Activated naive CD4-positive, alpha-beta T cell treated with Interleukin-2 at 50 U/mL for 16 hours (primary cell): ENCODE measurements at regions not wholly inside any gene's neighbourhood (a gene's known extent, or its start where the extent isn't known, plus 50 kb on each side); places are given as distances from the start of the nearest gene placed in this dataset.

Source experiments
- DNase-seq: peaks from one replicate; pipeline ENCODE4 v3.0.0-alpha.2; 2020

DNA sequence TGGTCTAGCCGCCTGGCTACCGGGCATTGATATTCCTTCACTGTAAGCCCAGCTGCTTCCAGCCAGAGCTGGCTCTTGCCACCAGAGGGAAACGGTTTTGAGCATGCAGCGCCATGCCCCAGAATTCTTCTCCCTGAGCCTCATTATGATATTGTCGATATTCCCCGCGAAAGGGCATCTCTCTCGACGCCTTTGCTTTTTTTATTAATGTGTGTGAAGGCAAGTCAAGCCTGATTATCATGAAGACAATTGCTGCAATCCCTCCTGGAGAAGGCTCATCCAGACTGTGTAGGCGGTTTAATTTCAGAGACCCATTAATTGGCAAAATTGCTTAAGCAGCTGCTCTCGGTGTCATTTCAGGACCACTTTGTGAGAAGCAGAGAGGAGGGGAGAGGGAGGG lies 321.2 kb upstream of the TLE3 start:
- no peak for DNase-seq

GRCh38 chr15:70417535-70417934 lies 319.8 kb upstream of the TLE3 start:
- DNase-seq, result no peak

DNA sequence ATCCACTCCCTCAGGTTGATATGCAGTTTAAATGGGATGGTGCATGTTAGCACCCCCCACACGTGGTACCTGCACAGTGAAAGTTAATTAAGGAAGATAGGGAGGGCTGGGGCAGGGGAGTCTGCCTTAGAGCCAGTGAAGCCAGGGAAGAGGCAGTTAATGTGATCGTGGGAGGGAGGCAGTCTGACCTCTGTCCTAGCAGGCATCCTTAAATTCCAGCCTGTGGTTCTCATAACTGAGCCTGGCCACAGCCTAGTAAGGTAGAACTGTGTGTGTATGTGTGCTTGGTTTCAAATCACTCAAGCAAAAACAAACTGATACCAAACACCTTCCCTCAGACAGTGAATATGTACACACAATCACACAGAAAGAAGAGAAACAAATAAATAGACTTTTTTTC lies 319.1 kb upstream of the TLE3 start:
- DNase-seq, result no peak

GRCh38 chr15:70415398-70415797 lies 317.7 kb upstream of the TLE3 start:
- no peak for DNase-seq

DNA sequence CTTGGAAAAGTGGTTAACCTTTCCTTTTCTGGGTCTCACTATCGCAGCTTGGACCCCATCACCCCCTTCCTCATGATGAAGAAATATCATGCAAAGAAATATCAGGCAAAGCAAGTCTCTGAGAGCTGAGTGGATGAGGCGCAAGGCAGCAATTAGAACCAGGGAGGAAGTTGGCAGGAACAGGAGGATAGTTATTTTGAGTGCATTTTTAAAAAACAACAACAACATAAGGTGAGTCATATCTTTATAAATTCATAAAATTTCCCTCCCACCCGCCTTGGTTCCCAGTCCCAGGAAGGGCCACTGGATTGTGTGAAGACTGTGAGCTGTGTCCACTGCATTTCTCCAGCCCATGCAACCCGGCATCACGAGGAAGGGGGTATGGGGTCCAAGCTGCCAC lies 316.9 kb upstream of the TLE3 start:
- DNase-seq, result no peak

DNA sequence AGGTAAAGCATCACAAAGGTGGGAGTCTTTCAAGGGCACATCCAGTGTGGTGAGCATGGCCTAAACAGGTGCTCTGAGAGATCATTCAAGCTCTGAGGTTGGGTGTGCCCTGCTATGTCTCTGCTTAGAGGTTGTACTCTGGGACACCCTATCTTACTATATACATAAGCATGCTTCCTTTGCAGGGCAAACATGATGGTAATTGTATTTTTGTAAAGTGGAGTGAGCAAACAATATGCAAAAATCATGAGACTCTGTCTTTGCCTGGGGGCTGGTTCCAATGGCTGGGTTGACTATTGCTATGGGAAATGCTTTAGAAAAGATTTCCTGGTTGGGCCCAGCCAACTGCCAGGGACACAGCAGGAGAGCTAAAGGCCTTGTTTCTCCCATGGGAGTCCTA lies 315.1 kb upstream of the TLE3 start:
- no peak for DNase-seq

DNA sequence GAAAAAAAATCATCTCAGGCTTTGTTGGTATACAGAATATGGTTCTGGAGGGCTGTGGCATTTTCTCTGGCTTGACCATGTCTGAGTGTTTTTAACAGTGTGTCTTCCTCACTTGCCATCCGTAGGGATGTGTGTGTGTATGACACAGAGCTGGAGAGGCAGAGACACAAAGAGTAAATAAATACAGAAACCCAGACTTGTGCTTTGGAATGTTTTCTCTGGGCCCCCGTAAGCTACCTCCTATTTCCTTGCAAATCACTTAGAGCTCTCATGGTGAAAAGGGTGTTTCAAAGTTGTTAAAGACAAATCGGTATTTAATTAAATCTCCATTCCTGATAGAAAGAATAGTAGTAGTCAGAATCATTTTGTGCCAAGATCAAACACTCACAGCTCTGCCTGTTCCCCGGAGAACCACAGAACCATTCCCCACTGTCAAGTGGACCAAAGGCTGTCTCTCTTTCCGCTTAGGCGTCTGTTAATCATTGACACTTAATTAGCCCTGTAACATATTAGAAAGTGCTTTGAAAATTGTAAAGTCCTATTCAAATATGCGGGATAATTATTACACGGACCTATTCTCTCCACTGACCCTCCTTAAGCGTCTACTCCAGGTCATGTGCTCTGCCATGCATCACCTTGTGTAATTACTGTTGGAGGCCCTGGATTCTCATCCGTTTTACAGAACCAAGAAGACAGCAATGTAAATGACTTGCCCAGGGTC lies 313.6 kb upstream of the TLE3 start:
- no peak for DNase-seq

DNA sequence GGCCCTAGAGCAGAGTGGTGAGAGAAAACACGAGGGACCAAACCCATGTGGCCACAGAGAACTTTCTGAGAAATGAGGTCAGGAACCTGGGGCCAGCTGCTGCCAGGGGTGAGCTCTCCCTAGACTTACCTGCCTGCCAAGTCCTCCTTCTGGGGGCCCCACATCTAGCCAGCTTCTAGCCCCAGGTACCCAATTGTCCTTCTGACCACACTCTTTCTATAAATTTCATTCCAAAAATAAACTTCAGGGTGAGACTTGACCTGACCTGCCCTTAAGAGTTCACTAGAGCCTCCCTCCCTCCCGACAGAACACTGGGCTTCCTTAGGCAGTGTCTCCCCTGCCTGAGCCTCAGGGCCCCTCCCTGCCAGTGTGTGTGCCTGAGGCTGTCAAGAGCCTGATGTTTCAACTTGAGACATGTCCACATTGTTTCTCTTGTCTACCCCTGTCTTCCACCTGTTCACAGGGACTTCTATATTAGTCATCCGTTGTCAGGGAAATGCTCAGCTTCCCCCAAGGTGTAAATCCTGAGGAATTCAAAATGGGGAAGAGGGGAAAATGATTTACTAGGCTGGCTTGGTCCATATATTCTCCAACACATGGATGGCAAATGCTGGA lies 312.8 kb upstream of the TLE3 start:
- DNase-seq, result no peak

DNA sequence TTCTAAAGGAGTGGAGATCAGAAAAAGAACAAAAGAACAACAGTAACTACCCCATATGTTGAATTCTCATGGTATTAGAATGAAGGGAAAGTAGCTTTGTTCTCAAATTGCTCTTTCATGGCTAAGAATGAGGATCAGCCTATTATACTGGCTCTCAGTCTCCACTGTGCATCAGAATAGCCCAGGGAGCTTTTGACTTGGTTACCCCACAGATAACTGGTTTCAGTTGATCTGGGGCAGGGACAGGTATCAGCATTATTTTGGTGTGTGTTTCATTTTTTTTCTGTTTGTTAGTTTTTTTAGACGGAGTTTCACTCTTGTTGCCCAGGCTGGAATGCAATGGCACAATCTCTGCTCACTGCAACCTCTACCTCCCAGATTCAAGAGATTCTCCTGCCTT lies 311.7 kb upstream of the TLE3 start:
- DNase-seq, result no peak

GRCh38 chr15:70407955-70408354 lies 310.2 kb upstream of the TLE3 start:
- no peak for DNase-seq

- DNase-seq, result no peak
Measured at GRCh38 chr15:70407336-70407670, 309.6 kb upstream of the TLE3 start.

GRCh38 chr15:70406617-70407335 lies 309.1 kb upstream of the TLE3 start:
- DNase-seq, result no peak

DNA sequence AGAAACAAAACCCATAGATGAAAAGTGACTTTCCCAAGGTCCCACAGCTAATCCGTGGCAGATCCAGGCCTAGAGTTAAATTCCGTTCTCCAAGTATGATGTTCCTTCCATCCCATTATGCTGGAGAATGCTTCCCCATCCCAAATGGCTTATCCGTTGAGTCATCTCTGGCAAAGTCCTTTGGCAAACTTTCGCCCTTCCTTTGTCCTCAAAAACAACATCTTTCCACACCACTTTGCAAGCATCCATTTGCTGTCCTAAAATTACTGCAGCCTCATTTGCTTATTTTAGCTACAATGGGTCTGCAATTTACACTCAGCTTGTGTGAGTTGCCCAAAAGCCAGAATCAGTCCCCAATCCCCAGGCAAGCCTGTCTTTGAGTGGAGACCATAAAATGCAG lies 304.0 kb upstream of the TLE3 start:
- DNase-seq, result no peak

- DNase-seq, result no peak
Measured at GRCh38 chr15:70400766-70401541, 303.2 kb upstream of the TLE3 start.

DNA sequence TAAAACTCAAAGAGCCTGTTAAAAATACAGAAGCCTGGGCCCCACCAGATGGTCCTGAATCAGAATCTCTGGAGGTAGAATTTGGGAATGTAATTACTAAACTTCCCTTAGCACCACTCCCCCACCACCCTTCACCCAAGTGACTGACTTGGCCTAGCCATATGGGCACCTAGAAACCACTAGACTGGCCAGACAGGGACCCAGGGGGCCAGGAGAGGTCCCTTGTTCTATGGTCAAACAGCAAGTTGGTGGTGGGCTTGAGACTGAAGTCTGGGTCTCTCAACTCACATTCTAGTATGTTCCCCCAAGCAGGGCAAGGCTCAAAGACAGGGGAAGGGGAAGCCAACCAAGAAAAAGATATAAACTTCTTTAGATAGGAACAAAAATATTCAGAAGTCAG lies 301.5 kb upstream of the TLE3 start:
- DNase-seq, result no peak

DNA sequence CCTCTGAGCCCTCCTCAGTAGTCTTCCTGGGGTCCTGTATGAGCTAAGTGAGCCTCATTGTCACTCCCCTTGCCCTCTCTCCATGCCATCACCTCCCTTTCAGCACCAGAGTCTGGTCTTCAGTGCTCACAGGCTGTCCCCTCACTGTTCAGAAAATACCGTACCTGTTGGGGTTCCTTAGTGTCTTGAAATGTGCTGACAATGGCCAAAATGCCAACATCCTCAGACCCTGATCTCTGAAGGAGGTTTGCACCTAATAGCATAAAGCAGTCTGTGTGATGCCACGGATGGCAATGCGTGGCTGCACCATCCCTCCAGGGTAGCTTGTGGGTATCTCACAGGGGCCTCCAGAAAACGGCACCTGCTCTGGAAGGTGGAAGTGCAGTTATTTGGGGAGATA lies 301.0 kb upstream of the TLE3 start:
- no peak for DNase-seq

GRCh38 chr15:70396807-70397206 lies 299.1 kb upstream of the TLE3 start:
- no peak for DNase-seq

DNA sequence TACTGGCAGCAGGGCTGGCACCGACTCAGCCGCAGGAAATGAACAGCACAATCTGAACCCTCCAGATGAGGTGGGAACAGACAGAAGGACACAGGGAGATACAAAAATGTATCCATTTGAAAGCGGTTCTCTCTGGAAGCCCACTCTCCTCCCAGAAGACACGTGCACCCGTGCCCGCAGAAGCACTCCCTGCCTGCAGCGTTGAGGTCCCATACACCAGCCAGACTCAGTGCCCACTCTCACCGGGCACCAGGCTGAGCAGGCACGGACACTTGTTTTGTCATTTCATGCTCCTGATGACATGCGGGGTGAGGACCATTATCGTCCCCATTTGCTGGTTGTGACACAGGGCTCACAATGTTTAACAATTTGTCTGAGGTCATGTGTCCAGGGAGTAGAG lies 297.4 kb upstream of the TLE3 start:
- no peak for DNase-seq

DNA sequence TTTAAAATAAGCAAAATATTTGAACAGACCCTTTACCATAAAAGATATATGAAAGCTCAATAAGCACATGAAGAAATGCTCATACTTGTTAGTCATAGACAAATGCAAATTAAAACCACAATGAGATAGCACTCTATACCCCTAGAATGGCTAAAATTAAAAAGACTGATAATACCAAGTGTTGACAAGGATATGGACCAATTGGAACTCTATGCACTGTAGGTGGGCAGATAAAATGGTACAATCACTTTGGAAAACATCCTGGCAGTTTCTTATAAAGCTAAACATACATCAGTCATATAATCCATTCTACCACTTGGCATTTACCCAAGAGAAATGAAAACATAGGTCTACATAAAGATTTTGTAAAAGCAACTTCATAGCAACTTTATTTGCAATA lies 293.0 kb upstream of the TLE3 start:
- DNase-seq, result no peak

GRCh38 chr15:70387993-70388392 lies 290.3 kb upstream of the TLE3 start:
- DNase-seq, result no peak

DNA sequence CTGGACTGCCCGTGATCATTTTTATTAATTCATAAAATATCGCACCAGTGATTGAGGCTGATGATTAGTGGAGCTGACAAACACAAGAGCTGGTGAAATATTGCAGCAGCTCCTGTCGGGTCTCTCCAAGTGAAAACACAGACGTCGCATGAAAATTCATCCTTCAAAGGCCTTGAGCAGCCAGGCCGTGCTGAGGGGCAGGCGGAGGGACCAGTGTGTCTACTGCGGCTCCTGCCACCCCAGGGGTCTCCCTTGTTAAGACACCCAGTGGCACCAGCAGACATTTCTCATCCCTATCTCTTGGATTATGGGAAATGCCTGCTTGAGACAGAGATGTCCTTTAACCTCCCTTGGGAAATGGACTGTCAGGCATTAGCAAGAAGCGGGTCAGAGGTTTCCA lies 289.4 kb upstream of the TLE3 start:
- DNase-seq, result no peak

DNA sequence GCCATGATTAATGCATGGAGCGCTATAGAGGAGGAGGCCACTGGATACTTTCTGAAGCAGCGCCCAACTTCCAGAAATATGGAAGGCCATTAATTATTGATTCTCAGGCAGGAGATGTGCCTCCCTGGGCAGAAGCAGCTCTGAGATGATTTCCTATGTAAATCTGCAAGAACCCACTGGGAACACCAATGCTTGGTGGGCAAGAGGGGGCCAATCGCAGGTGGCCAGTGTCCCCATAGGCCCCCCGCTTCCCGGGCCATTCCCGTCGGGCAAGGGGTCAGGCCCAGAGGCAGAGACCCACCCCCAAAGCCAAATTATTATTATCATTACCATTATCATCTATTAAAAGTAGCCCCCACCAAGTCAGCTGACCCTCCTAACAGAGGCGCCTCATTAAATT lies 288.0 kb upstream of the TLE3 start:
- no peak for DNase-seq

DNA sequence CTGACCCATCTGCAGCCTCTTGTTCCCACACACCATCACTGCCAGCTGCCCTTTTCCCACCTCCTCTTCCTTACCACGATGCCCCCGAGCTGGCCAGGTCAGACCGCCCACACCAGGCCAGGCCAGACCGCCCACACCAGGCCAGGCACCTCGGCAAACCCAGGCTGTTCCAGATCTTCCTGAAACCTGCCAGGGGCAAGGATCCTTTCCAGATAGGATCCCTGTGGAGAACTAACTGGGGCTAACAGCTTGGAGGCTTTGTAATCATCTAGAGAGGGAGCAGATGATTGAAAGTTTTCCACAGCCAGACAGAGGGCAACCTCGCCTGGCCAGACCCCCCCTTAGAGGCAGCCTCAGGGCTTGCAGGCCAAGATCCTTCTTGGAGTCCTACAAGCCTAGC lies 287.3 kb upstream of the TLE3 start:
- DNase-seq, result no peak

- no peak for DNase-seq
Measured at GRCh38 chr15:70383856-70384255, 286.1 kb upstream of the TLE3 start.
